Gastrocnemius medialis (tissue), 4 donors: ENCODE measurements at regions not wholly inside any gene's neighbourhood (a gene's known extent, or its start where the extent isn't known, plus 50 kb on each side); places are given as distances from the start of the nearest gene placed in this dataset.

Source experiments
- ATAC-seq, 2 donors: fragments of 150-250 bp; one replicate each; pipeline ENCODE4 v1.9.1; 2016
- DNase-seq, 2 donors: peaks; one replicate each; pipeline ENCODE4 v3.0.0-alpha.2; 2019
- H3K27ac ChIP-seq, 4 donors: fragments of 200-600 bp; sonication (generic); 1 replicate in 1 of 4; 2 replicates in 3 of 4; pipeline ENCODE4 v1.5.1; 2016 to 2018; ENCODE audit warnings: mild to moderate bottlenecking in 2 of 4, moderate library complexity in 1 of 4
- H3K27me3 ChIP-seq, 3 donors: fragments of 200-600 bp; sonication (generic) in 2 of 3; 1 replicate in 1 of 3; 2 replicates in 2 of 3; pipeline versions ENCODE4 v1.5.1 to v1.6.0; 2016 to 2019; ENCODE audit warnings: mild to moderate bottlenecking in 1 of 3, moderate library complexity in 1 of 3
- H3K36me3 ChIP-seq, 2 donors: fragments of 200-600 bp; sonication (generic) in 1 of 2; one replicate each; pipeline ENCODE4 v1.5.1; 2017 to 2018
- H3K4me1 ChIP-seq, 2 donors: fragments of 200-600 bp; sonication (generic) in 1 of 2; one replicate each; pipeline ENCODE4 v1.5.1; 2016 to 2017; ENCODE audit warnings: mild to moderate bottlenecking in 2 of 2
- H3K4me3 ChIP-seq, 4 donors: fragments of 200-600 bp; sonication (generic) in 3 of 4; 1 replicate in 1 of 4; 2 replicates in 3 of 4; pipeline ENCODE4 v1.5.1; 2016 to 2019; ENCODE audit warnings: mild to moderate bottlenecking in 2 of 4
- H3K9me3 ChIP-seq, 3 donors: fragments of 200-600 bp; sonication (generic) in 2 of 3; 1 replicate in 1 of 3; 2 replicates in 2 of 3; pipeline ENCODE4 v1.5.1; 2016 to 2019
- CTCF ChIP-seq, 5 experiments: fragments of 450-650 bp in 3 of 5; fragments of 200-600 bp in 2 of 5; sonication (generic) in 2 of 5; IDR thresholded peaks in 4 of 5; conservative IDR thresholded peaks in 1 of 5; 1 replicate in 4 of 5; 2 replicates in 1 of 5; pipeline ENCODE4 v1.5.1; 2016 to 2019; ENCODE audit warnings: antibody characterized with exemption in 5 of 5, mild to moderate bottlenecking in 3 of 5, moderate library complexity in 3 of 5
- POLR2A ChIP-seq, 2 donors: fragments of 450-650 bp; IDR thresholded peaks; one replicate each; pipeline ENCODE4 v1.6.1; 2017; ENCODE audit warnings: antibody characterized with exemption in 2 of 2, mild to moderate bottlenecking in 2 of 2, moderate library complexity in 2 of 2
- in situ Hi-C, 4 donors: fragments of 200-750 bp; cut with MboI; loops; one replicate each; pipeline versions ENCODE4 v1.15.0 to v1.8.0; 2017; ENCODE audit warnings: low sequenced_read_pairs in 4 of 4
- intact Hi-C: fragments of 100-400 bp; cut with DNase I; formaldehyde crosslinking; loops from one replicate; pipeline ENCODE4 v1.15.1; 2023; ENCODE audit warnings: low total_unique reads

GRCh38 chr1:56297904-56298303 is 281.5 kb downstream of the PLPP3 start:
- in situ Hi-C loops, result no loop called here

GRCh38 chr1:56297208-56297607 is 282.2 kb downstream of the PLPP3 start:
- no peak for ATAC-seq
- H3K36me3 ChIP-seq, result no peaks in the 10 kb centered on the region
- intact Hi-C loops (no loop called here), in situ Hi-C loops (no loop called here)
- TF ChIP-seq CTCF (IDR thresholded peaks at IDR 0.05 in 4 of 5, conservative IDR thresholded peaks at IDR 0.05 in 1 of 5) (no peak), POLR2A (IDR thresholded peaks at IDR 0.05) (no peak)
- H3K27me3 ChIP-seq, result no peaks in the 10 kb centered on the region
- no peak for DNase-seq
- no peak overlapping the region for H3K4me3 ChIP-seq
- no peak overlapping the region for H3K27ac ChIP-seq
- H3K4me1 ChIP-seq, result peaks cover 6 to 12% of the 10 kb centered on the region in 2 donors
- no peaks in the 10 kb centered on the region for H3K9me3 ChIP-seq

More at GRCh38 chr1:56297904-56298303, 281.5 kb downstream of the PLPP3 start:
- Histone ChIP-seq H3K27ac (no peak overlapping the region), H3K36me3 (no peaks in the 10 kb centered on the region), H3K9me3 (no peaks in the 10 kb centered on the region), H3K4me3 (no peak overlapping the region), H3K27me3 (no peaks in the 10 kb centered on the region), H3K4me1 (peaks cover 3 to 11% of the 10 kb centered on the region in 2 donors)
- DNase-seq, result no peak
- no peak for ATAC-seq
- intact Hi-C loops, result no loop called here
- no peak for TF ChIP-seq POLR2A (IDR thresholded peaks at IDR 0.05)
- no peak for TF ChIP-seq CTCF (IDR thresholded peaks at IDR 0.05 in 4 of 5, conservative IDR thresholded peaks at IDR 0.05 in 1 of 5)

DNA sequence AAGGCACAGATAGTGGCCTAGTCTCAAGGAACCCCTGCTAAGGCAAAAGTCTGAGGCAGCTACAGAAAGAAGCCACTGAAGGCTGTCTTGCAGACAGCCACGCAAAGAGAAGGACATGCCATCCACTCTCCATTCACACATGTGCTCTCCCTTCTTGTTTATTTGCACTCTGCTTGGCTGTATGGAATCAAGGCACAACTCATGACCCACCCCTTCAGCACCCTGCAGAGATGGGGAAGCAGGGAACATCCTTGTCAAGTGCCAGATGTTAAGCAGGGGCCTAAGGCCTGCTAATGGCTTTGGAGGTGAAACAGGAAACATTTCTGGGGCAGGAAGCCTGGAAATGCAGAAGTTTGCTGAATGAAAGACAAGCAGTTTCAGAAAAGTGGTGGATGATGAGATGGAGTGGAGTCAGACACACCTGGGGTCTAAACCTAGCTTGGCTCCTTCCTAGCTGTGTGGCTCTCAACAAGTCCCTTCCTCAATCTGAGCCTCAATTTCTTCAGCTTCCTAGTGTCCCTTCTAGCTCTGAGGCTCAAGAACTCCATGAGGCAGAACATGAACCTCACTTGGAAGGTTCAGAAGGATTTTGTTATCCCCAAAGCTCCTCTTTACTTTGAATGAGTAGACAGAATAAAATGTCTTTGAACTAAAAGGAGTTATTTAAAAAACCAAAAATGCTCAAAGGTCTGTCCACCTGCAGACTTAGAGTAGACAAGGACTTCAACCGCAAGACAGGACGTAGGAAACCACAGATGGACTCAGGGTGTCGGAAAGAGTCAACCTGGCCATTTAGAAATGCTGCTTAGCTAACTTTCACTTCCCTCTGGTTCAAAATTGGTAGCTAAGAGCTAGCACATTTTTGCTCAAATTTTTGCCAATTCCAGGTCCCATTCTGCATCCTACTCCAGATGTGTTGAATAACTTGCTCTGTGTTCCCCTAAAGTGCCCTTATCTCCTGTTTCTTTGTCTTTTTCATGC is 283.1 kb downstream of the PLPP3 start:
- peaks cover 15 to 22% of the 10 kb centered on the region in 2 donors for H3K4me1 ChIP-seq
- no peak for ATAC-seq
- no peak overlapping the region for H3K4me3 ChIP-seq
- H3K9me3 ChIP-seq, result no peaks in the 10 kb centered on the region
- in situ Hi-C loops, result no loop called here
- intact Hi-C loops, result no loop called here
- TF ChIP-seq POLR2A (IDR thresholded peaks at IDR 0.05) (no peak), CTCF (IDR thresholded peaks at IDR 0.05 in 4 of 5, conservative IDR thresholded peaks at IDR 0.05 in 1 of 5) (no peak)
- H3K27ac ChIP-seq, result no peak overlapping the region
- DNase-seq, result no peak
- no peaks in the 10 kb centered on the region for H3K36me3 ChIP-seq
- H3K27me3 ChIP-seq, result no peaks in the 10 kb centered on the region

- Histone ChIP-seq H3K4me1 (peaks cover 16 to 19% of the 10 kb centered on the region in 2 donors), H3K36me3 (no peaks in the 10 kb centered on the region), H3K27me3 (no peaks in the 10 kb centered on the region), H3K9me3 (no peaks in the 10 kb centered on the region), H3K4me3 (no peak overlapping the region), H3K27ac (no peak overlapping the region)
- intact Hi-C loops (no loop called here), in situ Hi-C loops (no loop called here)
- DNase-seq, result peak in 1 of 2 donors; percentile 44
- ATAC-seq, result peak in 1 of 2 donors; percentile 73
- TF ChIP-seq CTCF (IDR thresholded peaks at IDR 0.05 in 4 of 5, conservative IDR thresholded peaks at IDR 0.05 in 1 of 5) (no peak), POLR2A (IDR thresholded peaks at IDR 0.05) (no peak)
These were observed 287.9 kb downstream of the PLPP3 start for GRCh38 chr1:56291374-56291919.
